SU-DHL-6 (cell line): ENCODE measurements at regions not wholly inside any gene's neighbourhood (a gene's known extent, or its start where the extent isn't known, plus 50 kb on each side); places are given as distances from the start of the nearest gene placed in this dataset.

Experiments
- H2AFZ ChIP-seq: fragments of 200-600 bp; sonication (generic); 2 replicates; pipeline ENCODE4 v1.6.1; 2014; ENCODE audit warnings: low read depth, mild to moderate bottlenecking, moderate library complexity, mixed read lengths, antibody characterized with exemption, low read length; ENCODE audit not compliant: severe bottlenecking
- H3F3A ChIP-seq: fragments of 200-600 bp; shearing (Covaris generic); 2 replicates; pipeline ENCODE4 v1.6.0; 2016; ENCODE audit warnings: antibody characterized with exemption, mild to moderate bottlenecking; ENCODE audit not compliant: insufficient read depth
- H3K27ac ChIP-seq: fragments of 200-600 bp; sonication (generic); 2 replicates; pipeline ENCODE4 v1.5.1; 2016; ENCODE audit warnings: low read depth, mild to moderate bottlenecking, low read length, moderate library complexity, mixed read lengths
- H3K27me3 ChIP-seq: fragments of 200-600 bp; sonication (generic), shearing (Covaris generic); 2 replicates; pipeline ENCODE4 v1.6.0; 2014; ENCODE audit warnings: mild to moderate bottlenecking, low read length
- H3K36me3 ChIP-seq: fragments of 200-600 bp; sonication (generic); 2 replicates; pipeline ENCODE4 v1.6.1; 2014; ENCODE audit warnings: mild to moderate bottlenecking, low read length, mixed read lengths
- H3K4me2 ChIP-seq: fragments of 300-600, 200-600 bp; shearing (Covaris generic), sonication (generic); 2 replicates; pipeline ENCODE4 v1.6.0; 2014; ENCODE audit warnings: low read length, low read depth, mild to moderate bottlenecking; ENCODE audit not compliant: poor library complexity, severe bottlenecking
- H3K4me3 ChIP-seq: fragments of 200-600 bp; sonication (generic); 2 replicates; pipeline ENCODE4 v1.5.1; 2014; ENCODE audit warnings: antibody characterized with exemption, low read length, mild to moderate bottlenecking, mixed read lengths; ENCODE audit not compliant: insufficient read depth, poor library complexity, severe bottlenecking
- H3K79me2 ChIP-seq: fragments of 200-600 bp; sonication (generic); 2 replicates; pipeline ENCODE4 v1.6.1; 2014; ENCODE audit warnings: mild to moderate bottlenecking, low read length, moderate library complexity; ENCODE audit not compliant: insufficient read depth
- H3K9ac ChIP-seq: fragments of 200-600 bp; sonication (generic); 2 replicates; pipeline ENCODE4 v1.7.0; 2014; ENCODE audit warnings: mild to moderate bottlenecking, low read length
- H3K9me2 ChIP-seq: fragments of 200-600 bp; sonication (generic); replicated peaks from 2 replicates; pipeline ENCODE4 v1.6.1; 2014; ENCODE audit warnings: low read length; ENCODE audit not compliant: insufficient read depth
- H3K9me3 ChIP-seq: fragments of 200-600 bp; sonication (generic); 2 replicates; pipeline ENCODE4 v1.6.1; 2014; ENCODE audit warnings: low read length, mixed read lengths; ENCODE audit not compliant: insufficient read depth
- H4K20me1 ChIP-seq: fragments of 200-600 bp; sonication (generic); 2 replicates; pipeline ENCODE4 v1.6.1; 2014; ENCODE audit warnings: low read depth, mild to moderate bottlenecking, antibody characterized with exemption, low read length, moderate library complexity, mixed read lengths
- CTCF ChIP-seq: fragments of 200-600 bp; sonication (generic); IDR thresholded peaks from one replicate; pipeline ENCODE4 v1.5.1; 2017; ENCODE audit warnings: antibody characterized with exemption, mild to moderate bottlenecking, low read length, moderate library complexity; ENCODE audit not compliant: insufficient read depth, poor library complexity, severe bottlenecking
- EZH2phosphoT487 ChIP-seq: fragments of 200-600 bp; sonication (generic), shearing (Covaris generic); conservative IDR thresholded peaks from 2 replicates; pipeline ENCODE4 v1.6.1; 2018; ENCODE audit warnings: mild to moderate bottlenecking, antibody characterized with exemption, low read length, moderate library complexity, mixed read lengths

GRCh38 chr9:31272456-31273295 lies 1111.8 kb upstream of the ACO1 start:
- H3K9me3 ChIP-seq, result 0 out of 2 replicates have a peak, but pooled peaks cover 3% of the 10 kb centered on the region
- no peaks in the 10 kb centered on the region for H4K20me1 ChIP-seq
- H3K9ac ChIP-seq, result no peak overlapping the region
- H3F3A ChIP-seq, result no peaks in the 10 kb centered on the region
- H3K4me2 ChIP-seq, result no peak overlapping the region
- TF ChIP-seq CTCF (no peak), EZH2phosphoT487 (no peak)
- no peak overlapping the region for H2AFZ ChIP-seq
- no peaks in the 10 kb centered on the region for H3K27me3 ChIP-seq
- H3K36me3 ChIP-seq, result no peaks in the 10 kb centered on the region
- no peaks in the 10 kb centered on the region for H3K79me2 ChIP-seq
- H3K27ac ChIP-seq, result no peak overlapping the region
- no peak overlapping the region for H3K4me3 ChIP-seq
- no peaks in the 10 kb centered on the region for H3K9me2 ChIP-seq

GRCh38 chr9:31275419-31275818 lies 1109.0 kb upstream of the ACO1 start:
- no peak overlapping the region for H3K4me3 ChIP-seq
- 0 out of 2 replicates have a peak, but pooled peaks cover 3% of the 10 kb centered on the region for H3K9me3 ChIP-seq
- no peak overlapping the region for H3K9ac ChIP-seq
- no peaks in the 10 kb centered on the region for H3K79me2 ChIP-seq
- TF ChIP-seq EZH2phosphoT487, result no peak
- no peak for TF ChIP-seq CTCF
- no peak overlapping the region for H2AFZ ChIP-seq
- no peaks in the 10 kb centered on the region for H3K27me3 ChIP-seq
- no peaks in the 10 kb centered on the region for H4K20me1 ChIP-seq
- H3K9me2 ChIP-seq, result no peaks in the 10 kb centered on the region
- H3K27ac ChIP-seq, result no peak overlapping the region
- no peaks in the 10 kb centered on the region for H3F3A ChIP-seq
- H3K4me2 ChIP-seq, result no peak overlapping the region
- no peaks in the 10 kb centered on the region for H3K36me3 ChIP-seq

- no peaks in the 10 kb centered on the region for H3K79me2 ChIP-seq
Measured at GRCh38 chr9:31290731-31291130, 1093.7 kb upstream of the ACO1 start.

More at GRCh38 chr9:31290731-31291130, 1093.7 kb upstream of the ACO1 start:
- no peaks in the 10 kb centered on the region for H3K9me3 ChIP-seq
- no peaks in the 10 kb centered on the region for H3K27me3 ChIP-seq
- no peaks in the 10 kb centered on the region for H4K20me1 ChIP-seq
- H3K4me2 ChIP-seq, result no peak overlapping the region
- no peaks in the 10 kb centered on the region for H3K9me2 ChIP-seq
- H2AFZ ChIP-seq, result no peak overlapping the region
- H3F3A ChIP-seq, result no peaks in the 10 kb centered on the region
- H3K4me3 ChIP-seq, result no peak overlapping the region
- TF ChIP-seq EZH2phosphoT487 (no peak), CTCF (no peak)
- H3K27ac ChIP-seq, result no peak overlapping the region
- H3K9ac ChIP-seq, result no peak overlapping the region
- H3K36me3 ChIP-seq, result 0 out of 2 replicates have a peak, but pooled peaks cover 2% of the 10 kb centered on the region
